ENCODE measurements at regions not wholly inside any gene's neighbourhood (a gene's known extent, or its start where the extent isn't known, plus 50 kb on each side); places are given as distances from the start of the nearest gene placed in this dataset.
"Not testable (repeated sequence)": the region's sequence is repeated elsewhere in the genome, so short reads cannot be mapped to it uniquely, and the experiment has no call there.

- no peak for DNase-seq (ENCODE audit: low read depth)
Observed at GRCh38 chr3:28036599-28037575, 204.5 kb upstream of the CMC1 start.

DNA sequence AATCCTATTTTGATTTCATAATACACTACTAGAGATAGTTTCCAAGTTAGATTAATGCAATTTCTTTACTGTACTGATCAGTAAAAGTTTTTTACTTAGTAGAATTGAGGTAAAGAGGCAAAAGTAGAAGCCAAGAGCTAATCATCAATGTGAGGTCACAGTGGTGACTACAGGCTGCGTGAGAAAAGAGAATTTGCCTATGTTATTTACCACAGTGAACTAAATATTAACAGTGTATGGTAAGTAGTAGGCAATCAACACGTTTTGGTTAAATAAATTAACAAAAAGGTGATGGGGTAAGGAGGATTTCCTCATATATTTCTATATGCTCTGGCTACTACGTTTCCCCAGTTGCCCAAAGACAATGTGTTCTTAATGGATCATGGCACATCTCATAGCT, 202.2 kb upstream of the CMC1 start:
- no peak for DNase-seq (ENCODE audit: low read depth)

GRCh38 chr3:28039829-28040228, 201.6 kb upstream of the CMC1 start:
- DNase-seq (ENCODE audit: low read depth), result no peak

- DNase-seq (ENCODE audit: low read depth), result no peak
Observed at GRCh38 chr3:28042095-28042635, 199.3 kb upstream of the CMC1 start.

DNA sequence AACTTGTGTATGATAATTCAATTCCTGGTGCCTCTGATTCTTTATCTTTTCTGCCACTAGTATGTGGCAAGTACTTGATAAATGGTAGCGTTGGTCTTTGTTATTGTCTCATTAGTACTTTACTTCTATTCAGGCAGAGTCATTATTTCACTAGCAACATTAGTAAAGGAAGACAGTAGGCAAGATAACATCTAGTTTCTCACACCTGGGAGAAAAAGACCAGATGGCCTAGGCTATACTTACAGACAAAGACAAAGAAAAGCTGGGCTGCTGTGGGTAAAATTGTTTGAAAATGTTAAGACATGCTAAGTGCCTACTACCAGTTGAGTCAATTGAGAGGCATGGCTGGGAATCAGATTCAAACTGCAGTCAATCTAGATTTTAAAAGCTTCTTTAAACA, 198.7 kb upstream of the CMC1 start:
- no peak for DNase-seq (ENCODE audit: low read depth)

DNA sequence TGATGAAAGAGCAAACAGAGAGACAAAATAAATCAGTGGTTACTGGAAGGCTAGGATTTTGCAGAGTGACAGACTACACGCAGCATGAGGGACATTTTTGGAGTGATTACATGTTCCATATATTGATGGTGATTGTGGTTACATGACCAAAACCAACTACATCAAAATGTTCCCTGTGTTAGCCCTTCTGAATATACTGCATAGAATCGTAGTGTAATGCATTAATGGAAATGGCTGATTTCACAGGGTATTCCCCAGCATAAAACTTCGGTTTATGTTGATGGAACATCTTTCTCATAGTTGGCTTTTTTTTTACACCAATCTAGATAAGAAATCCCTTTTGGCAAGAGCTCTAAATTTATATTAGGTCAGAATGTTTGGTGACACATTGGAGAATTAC, 191.3 kb upstream of the CMC1 start:
- no peak for DNase-seq (ENCODE audit: low read depth)

- peak; percentile 24 for DNase-seq (ENCODE audit: low read depth)
Observed at GRCh38 chr3:28050885-28051284, 190.5 kb upstream of the CMC1 start.

GRCh38 chr3:28053759-28054158, 187.7 kb upstream of the CMC1 start:
- no peak for DNase-seq (ENCODE audit: low read depth)

GRCh38 chr3:28056806-28057205, 184.6 kb upstream of the CMC1 start:
- no peak for DNase-seq (ENCODE audit: low read depth)

GRCh38 chr3:28057539-28057938, 183.9 kb upstream of the CMC1 start:
- no peak for DNase-seq (ENCODE audit: low read depth)

DNA sequence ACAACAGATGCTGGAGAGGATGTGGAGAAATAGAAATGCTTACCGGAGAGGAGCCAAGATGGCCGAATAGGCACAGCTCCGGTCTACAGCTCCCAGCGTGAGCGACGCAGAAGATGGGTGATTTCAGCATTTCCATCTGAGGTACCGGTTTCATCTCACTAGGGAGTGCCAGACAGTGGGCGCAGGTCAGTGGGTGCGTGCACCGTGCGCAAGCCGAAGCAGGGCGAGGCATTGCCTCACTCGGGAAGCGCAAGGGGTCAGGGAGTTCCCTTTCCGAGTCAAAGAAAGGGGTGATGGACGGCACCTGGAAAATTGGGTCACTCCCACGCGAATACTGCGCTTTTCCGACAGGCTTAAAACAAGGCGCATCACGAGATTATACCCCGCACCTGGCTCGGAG, 182.2 kb upstream of the CMC1 start:
- not testable (repeated sequence) for DNase-seq (ENCODE audit: low read depth)

- DNase-seq (ENCODE audit: low read depth), result no peak
Observed at GRCh38 chr3:28066020-28066419, 175.4 kb upstream of the CMC1 start.

GRCh38 chr3:28067014-28067413, 174.4 kb upstream of the CMC1 start:
- DNase-seq (ENCODE audit: low read depth), result no peak

DNA sequence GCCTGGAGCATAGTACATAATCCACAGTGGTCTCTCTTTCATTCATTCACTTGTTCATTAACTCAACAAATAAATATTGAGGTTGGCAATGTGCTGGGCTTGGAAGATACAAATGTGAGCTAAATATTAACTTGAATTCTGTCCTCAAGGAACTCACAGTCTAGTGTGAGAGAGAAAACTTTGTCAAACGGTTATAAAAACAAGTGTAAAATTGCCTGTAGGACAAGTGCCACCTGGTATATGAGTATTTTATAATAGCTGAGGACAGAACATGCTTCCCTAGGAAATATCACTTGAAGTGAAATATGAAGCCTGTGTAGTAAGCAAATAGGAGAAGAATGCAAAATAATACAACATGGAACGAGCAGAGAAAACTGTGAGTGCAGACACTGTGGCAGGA, 173.1 kb upstream of the CMC1 start:
- DNase-seq (ENCODE audit: low read depth), result no peak

DNA sequence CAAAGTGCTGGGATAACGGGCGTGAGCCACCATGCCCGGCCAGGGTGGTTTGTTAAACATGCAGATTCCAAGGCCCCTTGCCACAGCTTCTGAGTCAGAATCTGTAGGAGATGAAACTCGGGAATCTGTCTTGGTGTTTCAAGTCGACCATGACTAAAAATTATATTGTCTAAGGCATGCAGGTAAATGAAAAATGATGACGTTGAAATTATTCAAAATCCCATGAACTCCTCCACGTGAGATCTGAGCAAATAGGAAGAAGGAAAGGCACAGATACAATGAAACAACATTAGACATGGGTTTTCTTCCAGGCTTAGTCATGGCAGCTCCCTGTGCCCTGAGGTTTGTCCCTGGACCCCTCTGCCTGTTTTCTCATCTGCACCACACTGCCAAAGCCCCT, 172.0 kb upstream of the CMC1 start:
- DNase-seq (ENCODE audit: low read depth), result no peak

- DNase-seq (ENCODE audit: low read depth), result no peak
Observed at GRCh38 chr3:28076246-28076645, 165.2 kb upstream of the CMC1 start.

DNA sequence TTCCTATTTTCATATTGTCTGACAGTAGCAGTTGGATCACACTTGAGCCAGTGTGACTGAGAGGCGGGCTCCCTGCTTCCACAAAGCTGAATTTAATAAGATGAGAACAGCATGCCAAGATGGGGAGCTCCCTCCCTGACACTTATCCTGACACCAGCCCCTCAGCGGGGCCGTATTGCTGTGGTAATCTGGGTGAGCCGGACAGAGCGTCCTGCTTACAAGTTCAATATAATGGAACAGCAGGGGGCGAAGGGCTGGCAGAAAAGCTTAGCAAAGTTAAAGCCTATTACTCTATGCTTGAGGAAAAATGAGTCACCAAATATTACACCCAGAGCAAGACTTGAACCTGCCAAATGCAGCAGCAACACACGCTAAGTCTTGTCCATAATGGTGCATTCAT, 163.8 kb upstream of the CMC1 start:
- DNase-seq (ENCODE audit: low read depth), result no peak

GRCh38 chr3:28078536-28078935, 162.9 kb upstream of the CMC1 start:
- DNase-seq (ENCODE audit: low read depth), result no peak

DNA sequence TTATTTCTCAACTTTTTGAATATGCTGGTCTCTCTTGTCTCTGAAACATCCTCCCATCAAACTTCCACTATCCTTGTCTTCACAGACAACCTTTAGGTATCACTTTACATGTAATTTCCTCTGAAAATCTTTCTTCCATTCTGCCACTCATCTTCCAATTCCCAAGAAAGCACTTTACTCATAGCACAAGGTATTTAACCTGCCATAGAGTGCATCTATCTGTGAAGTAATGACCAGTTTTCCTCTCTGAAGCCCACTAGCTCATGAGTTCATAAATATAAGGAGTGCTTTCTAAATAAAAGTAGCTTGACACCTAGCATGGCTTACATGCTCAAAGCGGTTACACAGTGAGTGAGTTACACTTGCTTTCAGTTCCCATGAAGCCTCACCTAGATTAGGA, 160.7 kb upstream of the CMC1 start:
- DNase-seq (ENCODE audit: low read depth), result no peak

- DNase-seq (ENCODE audit: low read depth), result no peak
Observed at GRCh38 chr3:28081533-28081947, 159.9 kb upstream of the CMC1 start.

DNA sequence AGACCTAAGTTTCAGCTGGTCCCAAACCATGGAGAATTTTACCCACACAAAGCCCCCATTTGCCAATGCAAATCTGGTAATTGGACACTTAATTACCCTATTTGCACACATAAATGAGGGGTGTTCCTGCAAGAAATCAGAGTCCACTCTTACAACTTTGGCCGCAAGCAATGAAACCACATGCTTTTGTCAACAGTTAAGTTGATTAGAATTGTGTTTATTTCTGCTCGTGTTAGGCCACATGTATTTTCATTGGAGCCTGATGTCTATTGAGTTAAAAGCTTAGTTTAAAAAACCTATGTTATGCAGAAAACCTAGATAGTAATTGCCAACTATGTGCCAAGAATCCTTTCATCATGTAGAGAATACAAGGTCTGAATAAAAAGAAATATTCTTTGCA, 153.8 kb upstream of the CMC1 start:
- no peak for DNase-seq (ENCODE audit: low read depth)

- DNase-seq (ENCODE audit: low read depth), result no peak
Observed at GRCh38 chr3:28088811-28089526, 152.4 kb upstream of the CMC1 start.

DNA sequence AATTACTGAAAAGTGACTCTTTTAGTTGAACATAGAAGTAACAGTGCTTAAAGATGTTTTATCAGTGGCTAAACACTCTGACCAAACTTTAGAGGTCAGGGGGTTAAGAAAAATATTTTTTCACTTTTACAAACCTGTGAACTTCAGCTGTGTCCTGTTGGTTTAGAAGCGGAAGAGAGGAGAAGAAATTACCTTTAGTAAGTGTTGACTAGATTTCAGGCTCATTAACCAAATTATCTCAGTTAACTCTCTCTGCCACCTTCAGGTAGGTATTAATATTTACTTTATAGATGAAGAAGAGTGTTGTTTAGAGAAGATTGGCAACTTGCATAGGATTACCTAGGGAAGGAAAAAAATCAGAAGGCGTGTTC, 151.9 kb upstream of the CMC1 start:
- DNase-seq (ENCODE audit: low read depth), result no peak
